Fibroblast of lung (primary cell): ENCODE measurements at regions not wholly inside any gene's neighbourhood (a gene's known extent, or its start where the extent isn't known, plus 50 kb on each side); places are given as distances from the start of the nearest gene placed in this dataset.
A peak's percentile ranks its signal among the peaks of the same experiment; 100 is the strongest.

Experiments used
- DNase-seq, 2 donors: peaks; one replicate each; pipeline versions ENCODE4 v3.0.0 to v3.0.0-alpha.2; 2010; ENCODE audit warnings: low read depth in 2 of 2
- H2AFZ ChIP-seq: 2 replicates; pipeline ENCODE4 v1.5.1; 2012; ENCODE audit warnings: low read length, control low read depth, inconsistent platforms
- H3K27ac ChIP-seq: 2 replicates; pipeline ENCODE4 v1.5.1; 2011; ENCODE audit warnings: low read length, control low read depth; ENCODE audit not compliant: insufficient read depth
- H3K27me3 ChIP-seq: 2 replicates; pipeline ENCODE4 v1.5.1; 2011; ENCODE audit warnings: mild to moderate bottlenecking, low read length; ENCODE audit not compliant: control insufficient read depth, insufficient read depth
- H3K36me3 ChIP-seq: 2 replicates; pipeline ENCODE4 v1.5.1; 2011; ENCODE audit warnings: low read length; ENCODE audit not compliant: control insufficient read depth, insufficient read depth
- H3K4me1 ChIP-seq: 2 replicates; pipeline ENCODE4 v1.5.1; 2011; ENCODE audit warnings: low read length; ENCODE audit not compliant: control insufficient read depth, insufficient read depth; ENCODE audit errors: extremely low read depth
- H3K4me2 ChIP-seq: 2 replicates; pipeline ENCODE4 v1.5.1; 2011; ENCODE audit warnings: low read length, control low read depth; ENCODE audit not compliant: insufficient read depth; ENCODE audit errors: extremely low read depth
- H3K4me3 ChIP-seq, 4 experiments: fragments of 200-600 bp in 1 of 4; sonication (generic) in 1 of 4; replicated peaks in 1 of 4; 2 replicates each; pipeline ENCODE4 v1.5.1; 2011 to 2016; ENCODE audit warnings: low read length in 4 of 4, low read depth in 3 of 4, mild to moderate bottlenecking in 3 of 4, control low read depth in 2 of 4, inconsistent platforms in 1 of 4, mixed read lengths in 1 of 4; ENCODE audit not compliant: insufficient read depth in 1 of 4; ENCODE audit errors: control extremely low read depth in 1 of 4
- H3K79me2 ChIP-seq: 2 replicates; pipeline ENCODE4 v1.5.1; 2012; ENCODE audit warnings: mild to moderate bottlenecking, low read length, inconsistent platforms; ENCODE audit not compliant: control insufficient read depth, insufficient read depth
- H3K9ac ChIP-seq: 2 replicates; pipeline ENCODE4 v1.5.1; 2011; ENCODE audit warnings: mild to moderate bottlenecking, low read length, control low read depth; ENCODE audit not compliant: insufficient read depth
- H3K9me3 ChIP-seq: 2 replicates; pipeline ENCODE4 v1.5.1; 2012; ENCODE audit warnings: low read depth, low read length; ENCODE audit not compliant: control insufficient read depth, insufficient read depth
- H4K20me1 ChIP-seq: 2 replicates; pipeline ENCODE4 v1.5.1; 2011; ENCODE audit warnings: low read length; ENCODE audit not compliant: control insufficient read depth, insufficient read depth; ENCODE audit errors: extremely low read depth
- EZH2 ChIP-seq: IDR thresholded peaks from 2 replicates; pipeline ENCODE4 v1.5.1; 2012; ENCODE audit warnings: low read length, control low read depth, mild to moderate bottlenecking; ENCODE audit errors: missing control alignments
- TF ChIP-seq, protein P1 (sequence below), 2 donors: IDR thresholded peaks in 1 of 2; conservative IDR thresholded peaks in 1 of 2; 1 replicate in 1 of 2; 2 replicates in 1 of 2; pipeline ENCODE4 v1.5.1; 2011 to 2012; ENCODE audit warnings: low read length in 2 of 2, control low read depth in 1 of 2, inconsistent platforms in 1 of 2, low read depth in 1 of 2, mild to moderate bottlenecking in 1 of 2

DNA sequence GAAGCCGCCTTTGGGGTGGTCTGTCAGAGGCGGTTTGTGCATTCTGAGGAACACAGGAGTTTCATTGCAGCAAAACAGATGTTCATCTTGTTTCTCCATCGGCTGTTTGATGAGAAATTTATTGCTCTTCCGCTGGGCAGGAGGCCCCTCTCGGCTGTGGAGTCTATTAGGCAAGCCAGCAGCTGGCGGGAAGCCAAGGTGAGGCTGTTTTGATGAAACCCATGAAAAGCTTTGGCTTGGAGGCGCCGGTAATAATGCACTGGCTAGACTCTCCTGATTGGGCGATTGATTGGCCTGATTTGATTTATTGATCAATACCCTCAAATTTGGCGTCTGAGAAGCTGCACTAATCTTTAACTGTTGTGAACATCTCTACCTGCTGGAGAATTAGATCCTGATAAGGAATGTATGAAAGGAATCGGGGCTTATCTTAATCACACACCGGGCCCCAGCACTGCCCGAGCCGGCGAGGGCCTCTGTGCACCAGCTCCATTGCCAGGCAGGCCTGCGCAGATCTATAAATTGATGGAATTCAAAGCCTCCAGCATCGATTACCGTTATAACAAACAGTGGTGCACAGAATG is 187.7 kb downstream of the PHETA1 start:
- Histone ChIP-seq H3K27ac (no peak overlapping the region), H3K4me1 (no peaks in the 10 kb centered on the region)
- TF ChIP-seq EZH2 = no peak
- TF ChIP-seq, protein P1, sequence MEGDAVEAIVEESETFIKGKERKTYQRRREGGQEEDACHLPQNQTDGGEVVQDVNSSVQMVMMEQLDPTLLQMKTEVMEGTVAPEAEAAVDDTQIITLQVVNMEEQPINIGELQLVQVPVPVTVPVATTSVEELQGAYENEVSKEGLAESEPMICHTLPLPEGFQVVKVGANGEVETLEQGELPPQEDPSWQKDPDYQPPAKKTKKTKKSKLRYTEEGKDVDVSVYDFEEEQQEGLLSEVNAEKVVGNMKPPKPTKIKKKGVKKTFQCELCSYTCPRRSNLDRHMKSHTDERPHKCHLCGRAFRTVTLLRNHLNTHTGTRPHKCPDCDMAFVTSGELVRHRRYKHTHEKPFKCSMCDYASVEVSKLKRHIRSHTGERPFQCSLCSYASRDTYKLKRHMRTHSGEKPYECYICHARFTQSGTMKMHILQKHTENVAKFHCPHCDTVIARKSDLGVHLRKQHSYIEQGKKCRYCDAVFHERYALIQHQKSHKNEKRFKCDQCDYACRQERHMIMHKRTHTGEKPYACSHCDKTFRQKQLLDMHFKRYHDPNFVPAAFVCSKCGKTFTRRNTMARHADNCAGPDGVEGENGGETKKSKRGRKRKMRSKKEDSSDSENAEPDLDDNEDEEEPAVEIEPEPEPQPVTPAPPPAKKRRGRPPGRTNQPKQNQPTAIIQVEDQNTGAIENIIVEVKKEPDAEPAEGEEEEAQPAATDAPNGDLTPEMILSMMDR (conservative IDR thresholded peaks at IDR 0.05 in 1 of 2, IDR thresholded peaks at IDR 0.05 in 1 of 2; ENCODE audit: low read depth in 1 of 2, low read length in 2 of 2) = no peak

DNA sequence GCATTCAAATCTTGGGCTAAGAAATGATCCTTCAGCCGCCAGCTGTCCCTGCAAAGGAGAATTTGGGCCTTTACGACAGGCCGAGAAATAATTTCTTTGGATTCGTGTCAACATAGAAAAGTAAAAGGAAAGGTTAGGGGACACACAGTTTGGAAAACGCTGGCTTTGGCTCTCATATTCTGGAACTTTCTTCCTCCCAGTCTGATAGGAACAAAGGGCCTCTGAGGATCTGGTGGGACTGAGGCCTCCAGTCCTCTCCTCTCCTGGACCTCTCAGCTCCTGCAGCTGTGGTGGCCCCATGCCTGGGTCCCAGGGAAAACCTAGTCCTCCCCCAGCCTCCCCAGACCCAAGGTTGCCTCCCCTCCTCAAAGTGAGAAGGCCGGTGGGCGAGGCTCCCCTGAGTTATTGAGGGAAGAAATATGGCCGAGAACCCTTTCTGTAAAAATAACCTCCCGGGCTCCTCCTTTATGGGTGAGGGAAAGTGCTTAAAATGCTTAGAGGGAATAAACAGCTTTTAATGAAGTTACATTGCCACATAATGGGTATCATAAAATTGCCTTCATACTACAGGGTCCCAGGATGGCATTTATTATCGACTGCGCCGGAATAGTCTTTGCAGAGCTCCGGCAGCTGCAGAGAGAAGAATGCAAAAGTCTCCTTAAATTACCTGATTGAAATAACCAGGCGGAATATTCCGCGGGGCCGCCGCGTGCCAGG is 188.3 kb downstream of the PHETA1 start:
- no peaks in the 10 kb centered on the region for H3K9me3 ChIP-seq
- DNase-seq = no peak
- TF ChIP-seq, protein P1 (conservative IDR thresholded peaks at IDR 0.05 in 1 of 2, IDR thresholded peaks at IDR 0.05 in 1 of 2; ENCODE audit: low read depth in 1 of 2, low read length in 2 of 2) = no peak
- TF ChIP-seq EZH2 = no peak
- no peaks in the 10 kb centered on the region for H3K36me3 ChIP-seq
- no peak overlapping the region for H3K9ac ChIP-seq
- no peak overlapping the region for H3K4me2 ChIP-seq
- no peaks in the 10 kb centered on the region for H3K27me3 ChIP-seq
- H4K20me1 ChIP-seq = no peaks in the 10 kb centered on the region
- no peaks in the 10 kb centered on the region for H3K79me2 ChIP-seq
- no peaks in the 10 kb centered on the region for H3K4me1 ChIP-seq
- H3K27ac ChIP-seq = no peak overlapping the region
- H2AFZ ChIP-seq = no peak overlapping the region
- H3K4me3 ChIP-seq = no peak overlapping the region

More for the DNA sequence above, 187.7 kb downstream of the PHETA1 start:
- Histone ChIP-seq H3K36me3 (no peaks in the 10 kb centered on the region), H3K79me2 (no peaks in the 10 kb centered on the region), H3K4me2 (no peak overlapping the region), H3K4me3 (no peak overlapping the region), H4K20me1 (no peaks in the 10 kb centered on the region), H3K9me3 (no peaks in the 10 kb centered on the region), H2AFZ (no peak overlapping the region), H3K27me3 (no peaks in the 10 kb centered on the region), H3K9ac (no peak overlapping the region)
- DNase-seq = peak in 1 of 2 donors; percentile 46

DNA sequence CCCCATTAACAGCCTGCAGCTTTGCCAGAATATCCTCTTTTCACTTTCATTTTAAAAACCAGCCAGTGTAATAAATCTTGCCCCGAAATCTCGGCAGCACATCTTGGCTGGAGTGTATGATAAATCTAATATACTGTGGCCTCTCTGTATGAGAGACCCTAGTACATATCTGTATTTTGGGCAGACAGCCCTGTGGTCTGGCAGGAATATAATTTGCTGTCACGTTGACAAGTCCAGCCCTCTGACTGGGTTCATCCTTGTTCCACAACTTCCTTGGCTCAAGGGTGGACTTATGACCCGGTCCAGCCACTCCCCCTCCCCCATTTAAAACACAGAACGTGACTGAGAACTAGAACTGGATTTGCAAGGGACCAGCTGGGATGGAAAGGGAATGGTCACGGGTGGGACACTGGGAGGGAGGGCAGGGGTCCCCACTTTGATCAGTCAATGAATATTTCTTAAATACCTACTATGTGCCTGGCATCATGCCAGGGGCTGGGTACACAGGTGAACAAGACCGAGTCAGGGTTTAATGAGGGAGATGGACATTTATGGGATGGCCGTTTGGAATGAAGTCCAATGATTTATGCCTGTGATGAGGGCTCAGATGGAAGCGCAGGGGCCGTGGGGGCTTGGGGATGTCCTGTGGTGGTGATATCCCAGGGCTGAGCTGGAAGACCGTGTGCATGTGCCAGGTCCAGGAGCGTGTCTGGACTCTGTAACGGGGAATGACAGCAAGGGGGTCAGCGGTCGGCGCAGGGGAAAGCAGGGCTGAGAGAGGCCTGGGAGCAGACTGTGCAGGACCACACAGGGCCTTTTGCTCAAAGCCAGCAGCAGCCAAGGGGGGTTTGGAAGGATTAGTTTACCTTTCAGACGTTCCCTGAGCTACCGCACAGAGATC is 190.5 kb downstream of the PHETA1 start:
- Histone ChIP-seq H3K36me3 (no peaks in the 10 kb centered on the region), H3K27me3 (peaks cover 3% of the 10 kb centered on the region), H4K20me1 (no peaks in the 10 kb centered on the region), H3K79me2 (no peaks in the 10 kb centered on the region), H3K4me3 (no peak overlapping the region), H3K9me3 (no peaks in the 10 kb centered on the region), H3K4me2 (no peak overlapping the region), H3K4me1 (no peaks in the 10 kb centered on the region), H2AFZ (no peak overlapping the region), H3K27ac (no peak overlapping the region), H3K9ac (no peak overlapping the region)
- TF ChIP-seq, protein P1 (conservative IDR thresholded peaks at IDR 0.05 in 1 of 2, IDR thresholded peaks at IDR 0.05 in 1 of 2; ENCODE audit: low read depth in 1 of 2, low read length in 2 of 2) = no peak
- TF ChIP-seq EZH2 = no peak
- DNase-seq = peak in 1 of 2 donors; percentile 6
